GM12892 (cell line): ENCODE measurements at regions not wholly inside any gene's neighbourhood (a gene's known extent, or its start where the extent isn't known, plus 50 kb on each side); places are given as distances from the start of the nearest gene placed in this dataset.

Experiments
- POLR2A ChIP-seq: IDR thresholded peaks from 2 replicates; pipeline ENCODE4 v1.6.1; 2011; ENCODE audit warnings: low read depth, low read length, control low read depth
- TAF1 ChIP-seq: IDR thresholded peaks from 2 replicates; pipeline ENCODE4 v1.6.1; 2011; ENCODE audit warnings: low read depth, mild to moderate bottlenecking, control low read depth, low read length, borderline replicate concordance

DNA sequence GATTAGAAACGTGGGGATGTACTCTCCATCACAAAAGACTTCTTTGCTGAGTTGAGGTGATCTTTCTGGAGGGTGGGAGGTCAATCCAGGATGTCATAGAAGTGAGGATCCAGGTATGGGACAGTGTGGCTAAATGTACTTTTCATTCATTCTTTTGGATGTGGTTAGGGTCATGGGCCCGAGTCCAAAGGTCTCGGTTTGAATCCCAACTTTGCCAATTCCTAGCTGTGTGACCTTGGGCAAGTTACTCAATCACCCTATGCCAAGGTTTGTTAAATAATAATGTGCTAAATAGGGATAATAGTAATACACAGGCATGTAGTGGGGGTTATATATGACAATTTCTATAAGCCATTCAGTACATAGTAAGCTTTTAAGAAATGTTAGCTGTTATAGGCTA, 91.4 kb downstream of the SAMD9 start:
- no peak for TF ChIP-seq TAF1
- no peak for TF ChIP-seq POLR2A
